ENCODE measurements at regions not wholly inside any gene's neighbourhood (a gene's known extent, or its start where the extent isn't known, plus 50 kb on each side); places are given as distances from the start of the nearest gene placed in this dataset.

DNA sequence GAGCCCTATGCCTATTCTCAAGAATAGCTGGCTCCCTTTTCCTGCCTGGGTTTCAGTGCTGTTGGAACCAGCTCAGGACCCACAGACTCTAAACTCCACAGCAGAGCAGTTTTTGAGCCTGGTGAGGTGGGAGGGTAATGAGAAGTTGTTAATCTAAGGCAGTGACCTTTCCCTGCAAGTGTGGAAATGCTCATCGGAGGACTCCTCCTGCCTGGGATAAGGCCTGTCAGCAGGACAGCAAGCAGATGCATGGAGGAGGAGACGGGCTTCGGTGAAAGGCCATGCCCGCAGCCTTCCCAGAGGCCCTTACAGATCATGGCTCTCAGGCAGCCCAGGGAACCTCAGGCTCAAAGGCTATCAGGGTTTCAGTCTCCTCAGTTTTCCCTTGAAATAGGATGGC lies 70.0 kb upstream of the SHISA3 start:
- in situ Hi-C loops (cut with MboI; ENCODE audit: low pct_unique_long_range_greater_than_20kb, low sequenced_read_pairs, unreplicated experiment): no loop called here
- TF ChIP-seq CTCF (IDR thresholded peaks at IDR 0.05; ENCODE audit: extremely low read depth, insufficient read depth, missing control alignments): no peak
- DNase-seq (ENCODE audit: low spot score): no peak

DNA sequence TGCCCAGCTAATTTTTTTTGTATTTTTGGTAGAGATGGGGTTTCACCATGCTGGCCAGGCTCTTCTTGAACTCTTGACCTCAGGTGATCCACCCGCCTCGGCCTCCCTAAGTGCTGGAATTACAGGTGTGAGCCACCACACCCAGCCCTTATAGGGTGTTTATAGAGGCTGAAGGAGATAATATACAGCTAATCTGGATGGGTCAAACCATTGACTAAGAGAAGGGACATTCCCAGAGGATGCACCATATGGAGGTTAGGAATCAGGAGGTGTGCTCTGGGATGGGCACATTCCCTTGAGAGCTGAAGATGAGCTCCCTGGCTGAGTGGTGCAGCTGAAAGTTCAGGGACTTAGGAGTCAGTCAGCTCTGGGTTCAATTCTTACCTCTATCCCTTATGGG lies 68.3 kb upstream of the SHISA3 start:
- TF ChIP-seq CTCF (IDR thresholded peaks at IDR 0.05; ENCODE audit: extremely low read depth, insufficient read depth, missing control alignments): no peak
- DNase-seq (ENCODE audit: low spot score): no peak
- in situ Hi-C loops (cut with MboI; ENCODE audit: low pct_unique_long_range_greater_than_20kb, low sequenced_read_pairs, unreplicated experiment): no loop called here

DNA sequence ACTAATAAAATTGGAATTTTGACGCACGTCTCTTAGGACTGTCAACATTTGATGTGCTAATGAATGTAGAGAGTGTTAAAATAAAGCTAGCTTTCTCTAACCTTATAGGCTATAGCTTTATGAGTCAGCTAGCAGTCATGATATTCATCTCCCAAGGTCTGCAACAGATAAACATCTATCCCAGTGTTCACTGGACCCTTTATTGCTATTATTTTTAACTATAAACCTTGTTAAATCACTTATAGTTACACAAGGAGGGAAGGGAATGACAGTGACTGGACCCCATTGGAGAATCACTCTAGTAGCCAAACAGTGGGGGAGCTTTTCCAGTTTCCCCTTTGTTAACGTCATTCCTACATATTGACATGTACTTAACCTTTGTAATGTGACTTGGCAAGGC lies 67.9 kb upstream of the SHISA3 start:
- TF ChIP-seq CTCF (IDR thresholded peaks at IDR 0.05; ENCODE audit: extremely low read depth, insufficient read depth, missing control alignments): no peak
- in situ Hi-C loops (cut with MboI; ENCODE audit: low pct_unique_long_range_greater_than_20kb, low sequenced_read_pairs, unreplicated experiment): no loop called here
- no peak for DNase-seq (ENCODE audit: low spot score)

DNA sequence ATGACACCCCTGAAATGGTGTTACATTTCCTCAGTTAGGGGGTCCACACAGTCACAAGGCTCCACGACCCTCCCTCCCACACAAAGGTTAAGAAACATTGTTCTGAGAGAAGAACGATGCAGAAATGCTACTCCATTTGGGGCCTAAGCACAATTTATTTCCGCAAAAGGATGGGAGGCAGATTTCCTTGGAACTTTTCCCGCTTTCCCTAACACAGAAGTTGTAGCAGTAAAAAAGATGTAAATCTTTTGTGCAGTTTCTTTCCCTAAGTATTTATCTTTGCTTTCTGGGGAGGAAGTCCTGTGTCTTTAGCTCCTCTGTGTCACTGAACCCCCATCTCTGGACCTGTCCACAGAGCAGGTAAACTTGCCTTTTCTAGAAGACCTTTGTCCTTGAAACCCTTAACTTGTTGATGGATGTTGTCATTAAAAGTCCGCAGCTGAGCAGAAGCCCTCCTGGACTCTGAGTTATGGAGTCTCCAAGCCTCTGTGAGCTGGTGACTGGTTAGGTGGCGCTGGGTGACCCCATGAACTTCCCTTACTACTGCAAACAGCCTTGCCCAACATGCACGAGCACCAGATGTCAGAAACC lies 67.2 kb upstream of the SHISA3 start:
- in situ Hi-C loops (cut with MboI; ENCODE audit: low pct_unique_long_range_greater_than_20kb, low sequenced_read_pairs, unreplicated experiment): no loop called here

DNA sequence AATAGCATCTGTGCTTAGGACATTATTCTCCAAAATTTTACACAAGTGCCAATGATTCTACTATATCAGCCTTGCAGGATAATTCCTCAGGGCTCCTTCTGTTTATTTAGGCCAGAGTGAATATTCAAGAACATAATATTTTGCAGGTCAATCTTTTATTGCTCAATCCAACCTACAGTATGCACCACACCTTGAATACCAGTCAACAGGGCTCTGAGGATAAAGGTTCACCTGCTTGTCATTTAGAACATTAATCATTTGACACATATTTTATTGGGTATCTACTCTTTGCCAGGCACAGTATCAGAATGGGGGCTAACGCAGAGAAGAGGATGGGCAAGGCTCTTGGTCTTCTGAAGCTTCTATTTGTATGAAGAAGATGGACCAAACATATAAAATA lies 66.2 kb upstream of the SHISA3 start:
- DNase-seq (ENCODE audit: low spot score): no peak
- TF ChIP-seq CTCF (IDR thresholded peaks at IDR 0.05; ENCODE audit: extremely low read depth, insufficient read depth, missing control alignments): no peak
- in situ Hi-C loops (cut with MboI; ENCODE audit: low pct_unique_long_range_greater_than_20kb, low sequenced_read_pairs, unreplicated experiment): no loop called here

More for the DNA sequence above, 67.2 kb upstream of the SHISA3 start:
- no peak for TF ChIP-seq CTCF (IDR thresholded peaks at IDR 0.05; ENCODE audit: extremely low read depth, insufficient read depth, missing control alignments)
- DNase-seq (ENCODE audit: low spot score): no peak

GRCh38 chr4:42331914-42332368 lies 65.3 kb upstream of the SHISA3 start:
- in situ Hi-C loops (cut with MboI; ENCODE audit: low pct_unique_long_range_greater_than_20kb, low sequenced_read_pairs, unreplicated experiment): no loop called here
- TF ChIP-seq CTCF (IDR thresholded peaks at IDR 0.05; ENCODE audit: extremely low read depth, insufficient read depth, missing control alignments): no peak
- DNase-seq (ENCODE audit: low spot score): no peak

Measured in GM13977 (cell line).